ENCODE measurements at regions not wholly inside any gene's neighbourhood (a gene's known extent, or its start where the extent isn't known, plus 50 kb on each side); places are given as distances from the start of the nearest gene placed in this dataset.

GRCh38 chr17:14777291-14777690, 476.4 kb downstream of the HS3ST3B1 start:
- no peaks in the 10 kb centered on the region for H3K4me1 Mint-ChIP-seq
- H3K27ac Mint-ChIP-seq, result no peak overlapping the region
- H3K4me3 Mint-ChIP-seq, result no peak overlapping the region
- H3K36me3 Mint-ChIP-seq, result no peaks in the 10 kb centered on the region
- peaks cover 11% of the 10 kb centered on the region for H3K27me3 Mint-ChIP-seq
- H3K9me3 Mint-ChIP-seq, result no peaks in the 10 kb centered on the region

GRCh38 chr17:14776791-14777190, 475.9 kb downstream of the HS3ST3B1 start:
- Mint-ChIP-seq H3K27ac (no peak overlapping the region), H3K4me3 (no peak overlapping the region), H3K27me3 (peaks cover 11% of the 10 kb centered on the region), H3K36me3 (no peaks in the 10 kb centered on the region), H3K4me1 (no peaks in the 10 kb centered on the region), H3K9me3 (no peaks in the 10 kb centered on the region)

- H3K4me1 Mint-ChIP-seq, result no peaks in the 10 kb centered on the region
- H3K4me3 Mint-ChIP-seq, result no peak overlapping the region
- no peaks in the 10 kb centered on the region for H3K9me3 Mint-ChIP-seq
- no peaks in the 10 kb centered on the region for H3K36me3 Mint-ChIP-seq
- H3K27me3 Mint-ChIP-seq, result peaks cover 11% of the 10 kb centered on the region
- H3K27ac Mint-ChIP-seq, result no peak overlapping the region
Observed at GRCh38 chr17:14775731-14776492, 475.0 kb downstream of the HS3ST3B1 start.

GRCh38 chr17:14774774-14775173, 473.9 kb downstream of the HS3ST3B1 start:
- Mint-ChIP-seq H3K27ac (no peak overlapping the region), H3K27me3 (peaks cover 12% of the 10 kb centered on the region), H3K4me1 (no peaks in the 10 kb centered on the region), H3K36me3 (no peaks in the 10 kb centered on the region), H3K4me3 (no peak overlapping the region), H3K9me3 (no peaks in the 10 kb centered on the region)

- Mint-ChIP-seq H3K9me3 (no peaks in the 10 kb centered on the region), H3K27ac (no peak overlapping the region), H3K36me3 (no peaks in the 10 kb centered on the region), H3K4me3 (no peak overlapping the region), H3K27me3 (peaks cover 11% of the 10 kb centered on the region), H3K4me1 (no peaks in the 10 kb centered on the region)
Observed at GRCh38 chr17:14772776-14773175, 471.9 kb downstream of the HS3ST3B1 start.

- Mint-ChIP-seq H3K27ac (no peak overlapping the region), H3K4me1 (no peaks in the 10 kb centered on the region), H3K4me3 (no peak overlapping the region), H3K27me3 (peaks cover 11% of the 10 kb centered on the region), H3K36me3 (peaks cover 2% of the 10 kb centered on the region), H3K9me3 (no peaks in the 10 kb centered on the region)
Observed at GRCh38 chr17:14771543-14771942, 470.7 kb downstream of the HS3ST3B1 start.

GRCh38 chr17:14768923-14769322, 468.0 kb downstream of the HS3ST3B1 start:
- Mint-ChIP-seq H3K4me3 (no peak overlapping the region), H3K9me3 (no peaks in the 10 kb centered on the region), H3K27me3 (peaks cover 5% of the 10 kb centered on the region), H3K27ac (no peak overlapping the region), H3K36me3 (peaks cover 2% of the 10 kb centered on the region), H3K4me1 (no peaks in the 10 kb centered on the region)

- Mint-ChIP-seq H3K27me3 (peaks cover 1% of the 10 kb centered on the region), H3K9me3 (no peaks in the 10 kb centered on the region), H3K4me3 (no peak overlapping the region), H3K36me3 (peaks cover 2% of the 10 kb centered on the region), H3K27ac (no peak overlapping the region), H3K4me1 (no peaks in the 10 kb centered on the region)
Observed at GRCh38 chr17:14762736-14763479, 462.0 kb downstream of the HS3ST3B1 start.

GRCh38 chr17:14760719-14761411, 460.0 kb downstream of the HS3ST3B1 start:
- no peaks in the 10 kb centered on the region for H3K4me1 Mint-ChIP-seq
- H3K36me3 Mint-ChIP-seq, result no peaks in the 10 kb centered on the region
- H3K27ac Mint-ChIP-seq, result no peak overlapping the region
- H3K4me3 Mint-ChIP-seq, result no peak overlapping the region
- H3K9me3 Mint-ChIP-seq, result no peaks in the 10 kb centered on the region
- H3K27me3 Mint-ChIP-seq, result peaks cover 3% of the 10 kb centered on the region

- Mint-ChIP-seq H3K27ac (no peak overlapping the region), H3K27me3 (peaks cover 3% of the 10 kb centered on the region), H3K36me3 (no peaks in the 10 kb centered on the region), H3K4me3 (no peak overlapping the region), H3K9me3 (no peaks in the 10 kb centered on the region), H3K4me1 (no peaks in the 10 kb centered on the region)
Observed at GRCh38 chr17:14760212-14760611, 459.3 kb downstream of the HS3ST3B1 start.

- Mint-ChIP-seq H3K27ac (no peak overlapping the region), H3K4me3 (no peak overlapping the region), H3K4me1 (no peaks in the 10 kb centered on the region), H3K27me3 (peaks cover 3% of the 10 kb centered on the region), H3K36me3 (no peaks in the 10 kb centered on the region), H3K9me3 (no peaks in the 10 kb centered on the region)
Observed at GRCh38 chr17:14759325-14759724, 458.4 kb downstream of the HS3ST3B1 start.

- Mint-ChIP-seq H3K27ac (peak overlapping the region; percentile 75), H3K4me1 (no peaks in the 10 kb centered on the region), H3K4me3 (no peak overlapping the region), H3K36me3 (no peaks in the 10 kb centered on the region), H3K27me3 (peaks cover 3% of the 10 kb centered on the region), H3K9me3 (no peaks in the 10 kb centered on the region)
Observed at GRCh38 chr17:14756479-14756878, 455.6 kb downstream of the HS3ST3B1 start.

GRCh38 chr17:14755002-14755401, 454.1 kb downstream of the HS3ST3B1 start:
- Mint-ChIP-seq H3K27me3 (peaks cover 3% of the 10 kb centered on the region), H3K4me1 (no peaks in the 10 kb centered on the region), H3K27ac (no peak overlapping the region), H3K9me3 (no peaks in the 10 kb centered on the region), H3K4me3 (no peak overlapping the region), H3K36me3 (no peaks in the 10 kb centered on the region)

GRCh38 chr17:14753383-14753782, 452.5 kb downstream of the HS3ST3B1 start:
- H3K4me3 Mint-ChIP-seq, result no peak overlapping the region

GRCh38 chr17:14752011-14752410, 451.1 kb downstream of the HS3ST3B1 start:
- H3K36me3 Mint-ChIP-seq, result no peaks in the 10 kb centered on the region
- peaks cover 4% of the 10 kb centered on the region for H3K27me3 Mint-ChIP-seq
- no peak overlapping the region for H3K27ac Mint-ChIP-seq
- H3K9me3 Mint-ChIP-seq, result no peaks in the 10 kb centered on the region
- no peak overlapping the region for H3K4me3 Mint-ChIP-seq
- no peaks in the 10 kb centered on the region for H3K4me1 Mint-ChIP-seq

More at GRCh38 chr17:14753383-14753782, 452.5 kb downstream of the HS3ST3B1 start:
- Mint-ChIP-seq H3K27ac (no peak overlapping the region), H3K36me3 (no peaks in the 10 kb centered on the region), H3K4me1 (no peaks in the 10 kb centered on the region), H3K9me3 (no peaks in the 10 kb centered on the region), H3K27me3 (peaks cover 4% of the 10 kb centered on the region)

- Mint-ChIP-seq H3K4me3 (no peak overlapping the region), H3K9me3 (no peaks in the 10 kb centered on the region), H3K27me3 (peaks cover 2% of the 10 kb centered on the region), H3K27ac (no peak overlapping the region), H3K4me1 (no peaks in the 10 kb centered on the region), H3K36me3 (no peaks in the 10 kb centered on the region)
Observed at GRCh38 chr17:14750866-14751265, 450.0 kb downstream of the HS3ST3B1 start.

All from activated naive CD4-positive, alpha-beta T cell treated with anti-CD3 and anti-CD28 coated beads, Interleukin-2, amount 50 U/mL, for 24 hours (primary cell).